SU-DHL-6 (cell line): ENCODE measurements at regions not wholly inside any gene's neighbourhood (a gene's known extent, or its start where the extent isn't known, plus 50 kb on each side); places are given as distances from the start of the nearest gene placed in this dataset.

Experiments
- H2AFZ ChIP-seq: fragments of 200-600 bp; sonication (generic); 2 replicates; pipeline ENCODE4 v1.6.1; 2014; ENCODE audit warnings: low read depth, mild to moderate bottlenecking, moderate library complexity, mixed read lengths, antibody characterized with exemption, low read length; ENCODE audit not compliant: severe bottlenecking
- H3F3A ChIP-seq: fragments of 200-600 bp; shearing (Covaris generic); 2 replicates; pipeline ENCODE4 v1.6.0; 2016; ENCODE audit warnings: antibody characterized with exemption, mild to moderate bottlenecking; ENCODE audit not compliant: insufficient read depth
- H3K27ac ChIP-seq: fragments of 200-600 bp; sonication (generic); 2 replicates; pipeline ENCODE4 v1.5.1; 2016; ENCODE audit warnings: low read depth, mild to moderate bottlenecking, low read length, moderate library complexity, mixed read lengths
- H3K27me3 ChIP-seq: fragments of 200-600 bp; sonication (generic), shearing (Covaris generic); 2 replicates; pipeline ENCODE4 v1.6.0; 2014; ENCODE audit warnings: mild to moderate bottlenecking, low read length
- H3K36me3 ChIP-seq: fragments of 200-600 bp; sonication (generic); 2 replicates; pipeline ENCODE4 v1.6.1; 2014; ENCODE audit warnings: mild to moderate bottlenecking, low read length, mixed read lengths
- H3K4me2 ChIP-seq: fragments of 300-600, 200-600 bp; shearing (Covaris generic), sonication (generic); 2 replicates; pipeline ENCODE4 v1.6.0; 2014; ENCODE audit warnings: low read length, low read depth, mild to moderate bottlenecking; ENCODE audit not compliant: poor library complexity, severe bottlenecking
- H3K4me3 ChIP-seq: fragments of 200-600 bp; sonication (generic); 2 replicates; pipeline ENCODE4 v1.5.1; 2014; ENCODE audit warnings: antibody characterized with exemption, low read length, mild to moderate bottlenecking, mixed read lengths; ENCODE audit not compliant: insufficient read depth, poor library complexity, severe bottlenecking
- H3K79me2 ChIP-seq: fragments of 200-600 bp; sonication (generic); 2 replicates; pipeline ENCODE4 v1.6.1; 2014; ENCODE audit warnings: mild to moderate bottlenecking, low read length, moderate library complexity; ENCODE audit not compliant: insufficient read depth
- H3K9ac ChIP-seq: fragments of 200-600 bp; sonication (generic); 2 replicates; pipeline ENCODE4 v1.7.0; 2014; ENCODE audit warnings: mild to moderate bottlenecking, low read length
- H3K9me2 ChIP-seq: fragments of 200-600 bp; sonication (generic); replicated peaks from 2 replicates; pipeline ENCODE4 v1.6.1; 2014; ENCODE audit warnings: low read length; ENCODE audit not compliant: insufficient read depth
- H3K9me3 ChIP-seq: fragments of 200-600 bp; sonication (generic); 2 replicates; pipeline ENCODE4 v1.6.1; 2014; ENCODE audit warnings: low read length, mixed read lengths; ENCODE audit not compliant: insufficient read depth
- H4K20me1 ChIP-seq: fragments of 200-600 bp; sonication (generic); 2 replicates; pipeline ENCODE4 v1.6.1; 2014; ENCODE audit warnings: low read depth, mild to moderate bottlenecking, antibody characterized with exemption, low read length, moderate library complexity, mixed read lengths
- CTCF ChIP-seq: fragments of 200-600 bp; sonication (generic); IDR thresholded peaks from one replicate; pipeline ENCODE4 v1.5.1; 2017; ENCODE audit warnings: antibody characterized with exemption, mild to moderate bottlenecking, low read length, moderate library complexity; ENCODE audit not compliant: insufficient read depth, poor library complexity, severe bottlenecking
- EZH2phosphoT487 ChIP-seq: fragments of 200-600 bp; sonication (generic), shearing (Covaris generic); conservative IDR thresholded peaks from 2 replicates; pipeline ENCODE4 v1.6.1; 2018; ENCODE audit warnings: mild to moderate bottlenecking, antibody characterized with exemption, low read length, moderate library complexity, mixed read lengths

GRCh38 chr5:31049461-31049860 lies 144.0 kb upstream of the CDH6 start:
- Histone ChIP-seq H3K9me3 (no peaks in the 10 kb centered on the region), H3K79me2 (no peaks in the 10 kb centered on the region), H3K9ac (no peak overlapping the region), H3K27me3 (no peaks in the 10 kb centered on the region), H4K20me1 (no peaks in the 10 kb centered on the region), H3K36me3 (no peaks in the 10 kb centered on the region), H3K27ac (no peak overlapping the region), H3F3A (no peaks in the 10 kb centered on the region), H2AFZ (no peak overlapping the region), H3K9me2 (no peaks in the 10 kb centered on the region), H3K4me2 (no peak overlapping the region), H3K4me3 (no peak overlapping the region)
- no peak for TF ChIP-seq EZH2phosphoT487
- TF ChIP-seq CTCF: no peak

GRCh38 chr5:31048282-31049270 lies 144.9 kb upstream of the CDH6 start:
- TF ChIP-seq EZH2phosphoT487 (no peak), CTCF (no peak)
- Histone ChIP-seq H2AFZ (no peak overlapping the region), H3K9me3 (no peaks in the 10 kb centered on the region), H3K9me2 (no peaks in the 10 kb centered on the region), H4K20me1 (no peaks in the 10 kb centered on the region), H3K4me2 (no peak overlapping the region), H3K27me3 (no peaks in the 10 kb centered on the region), H3F3A (no peaks in the 10 kb centered on the region), H3K4me3 (no peak overlapping the region), H3K9ac (no peak overlapping the region), H3K36me3 (no peaks in the 10 kb centered on the region), H3K27ac (no peak overlapping the region), H3K79me2 (no peaks in the 10 kb centered on the region)

- no peak overlapping the region for H3K9ac ChIP-seq
- no peaks in the 10 kb centered on the region for H3K9me2 ChIP-seq
- no peak overlapping the region for H3K4me2 ChIP-seq
- no peaks in the 10 kb centered on the region for H4K20me1 ChIP-seq
- H3K27me3 ChIP-seq: no peaks in the 10 kb centered on the region
- TF ChIP-seq EZH2phosphoT487 (no peak), CTCF (no peak)
- H3F3A ChIP-seq: no peaks in the 10 kb centered on the region
- no peaks in the 10 kb centered on the region for H3K36me3 ChIP-seq
- no peak overlapping the region for H3K27ac ChIP-seq
- H2AFZ ChIP-seq: no peak overlapping the region
- no peaks in the 10 kb centered on the region for H3K9me3 ChIP-seq
- no peaks in the 10 kb centered on the region for H3K79me2 ChIP-seq
- H3K4me3 ChIP-seq: no peak overlapping the region
Observed at GRCh38 chr5:31047621-31048020, 145.9 kb upstream of the CDH6 start.
